Smooth muscle cell (in vitro differentiated cells): ENCODE measurements at regions not wholly inside any gene's neighbourhood (a gene's known extent, or its start where the extent isn't known, plus 50 kb on each side); places are given as distances from the start of the nearest gene placed in this dataset.

Experiments
- DNase-seq: peaks from one replicate; lab custom pipeline; 2025; ENCODE audit not compliant: unreplicated experiment; lab: John Stamatoyannopoulos, UW
- H2AFZ ChIP-seq: fragments of 200-600 bp; sonication (generic); 2 replicates; pipeline ENCODE4 v1.6.0; 2016; ENCODE audit warnings: antibody characterized with exemption, low read depth, mild to moderate bottlenecking
- H3F3A ChIP-seq: fragments of 200-600 bp; sonication (generic); 2 replicates; pipeline ENCODE4 v1.6.0; 2017; ENCODE audit warnings: antibody characterized with exemption, low read depth
- H3K27ac ChIP-seq: fragments of 200-600 bp; sonication (generic); 2 replicates; pipeline ENCODE4 v1.5.1; 2016; ENCODE audit warnings: low read depth, mild to moderate bottlenecking
- H3K27me3 ChIP-seq: fragments of 200-600 bp; sonication (generic); 2 replicates; pipeline ENCODE4 v1.6.1; 2016; ENCODE audit warnings: low read depth, mild to moderate bottlenecking
- H3K36me3 ChIP-seq: fragments of 200-600 bp; sonication (generic); 2 replicates; pipeline ENCODE4 v1.5.1; 2016; ENCODE audit warnings: low read depth
- H3K4me1 ChIP-seq: fragments of 200-600 bp; sonication (generic); 2 replicates; pipeline ENCODE4 v1.5.1; 2016; ENCODE audit warnings: low read depth
- H3K4me2 ChIP-seq: fragments of 200-600 bp; sonication (generic); 2 replicates; pipeline ENCODE4 v1.6.0; 2016; ENCODE audit warnings: mild to moderate bottlenecking
- H3K4me3 ChIP-seq: fragments of 200-600 bp; sonication (generic); 2 replicates; pipeline ENCODE4 v1.5.1; 2016; ENCODE audit warnings: mild to moderate bottlenecking
- H3K79me2 ChIP-seq: fragments of 200-600 bp; sonication (generic); 2 replicates; pipeline ENCODE4 v1.6.0; 2016; ENCODE audit warnings: low read depth, mild to moderate bottlenecking
- H3K9ac ChIP-seq: fragments of 200-600 bp; sonication (generic); 2 replicates; pipeline ENCODE4 v1.6.0; 2016; ENCODE audit warnings: low read depth
- H3K9me3 ChIP-seq: fragments of 200-600 bp; sonication (generic); replicated peaks from 2 replicates; pipeline ENCODE4 v1.5.1; 2016; ENCODE audit warnings: low read depth
- H4K20me1 ChIP-seq: fragments of 200-600 bp; sonication (generic); 2 replicates; pipeline ENCODE4 v1.6.0; 2016; ENCODE audit warnings: low read depth
- CTCF ChIP-seq: fragments of 200-600 bp; sonication (generic); IDR thresholded peaks from 2 replicates; pipeline ENCODE4 v1.5.1; 2017; ENCODE audit warnings: borderline replicate concordance, mild to moderate bottlenecking, antibody characterized with exemption; ENCODE audit not compliant: insufficient read depth, poor library complexity, severe bottlenecking
- WGBS: methylation state at CpG from one replicate; pipeline ENCODE4 v1.1.7; 2016; ENCODE audit warnings: low lambda C conversion rate; 5-methylcytosine and 5-hydroxymethylcytosine counted together

- WGBS = 80% methylated on average over 12 of the region's 12 CpGs
- no peak overlapping the region for H3K4me3 ChIP-seq
- no peak for DNase-seq
Observed at GRCh38 chrX:39721566-39722279, 376.0 kb downstream of the BCOR start.

GRCh38 chrX:39724544-39724943 is 373.2 kb downstream of the BCOR start:
- no peak for DNase-seq
- Histone ChIP-seq H3K27me3 (no peaks in the 10 kb centered on the region), H3K27ac (no peak overlapping the region), H2AFZ (no peak overlapping the region), H4K20me1 (no peaks in the 10 kb centered on the region), H3K9ac (no peak overlapping the region), H3K4me1 (no peaks in the 10 kb centered on the region), H3K36me3 (no peaks in the 10 kb centered on the region), H3F3A (peaks cover 24% of the 10 kb centered on the region), H3K4me2 (no peak overlapping the region), H3K4me3 (no peak overlapping the region), H3K79me2 (no peaks in the 10 kb centered on the region), H3K9me3 (no peaks in the 10 kb centered on the region)
- 58% methylated on average over 1 of the region's 1 CpG for WGBS
- no peak for TF ChIP-seq CTCF

More at GRCh38 chrX:39721566-39722279, 376.0 kb downstream of the BCOR start:
- no peaks in the 10 kb centered on the region for H4K20me1 ChIP-seq
- no peak for TF ChIP-seq CTCF
- no peak overlapping the region for H2AFZ ChIP-seq
- no peaks in the 10 kb centered on the region for H3K79me2 ChIP-seq
- no peaks in the 10 kb centered on the region for H3K36me3 ChIP-seq
- H3K4me1 ChIP-seq = no peaks in the 10 kb centered on the region
- H3K4me2 ChIP-seq = no peak overlapping the region
- no peak overlapping the region for H3K9ac ChIP-seq
- H3K9me3 ChIP-seq = no peaks in the 10 kb centered on the region
- no peak overlapping the region for H3K27ac ChIP-seq
- no peaks in the 10 kb centered on the region for H3K27me3 ChIP-seq
- peaks cover 4% of the 10 kb centered on the region for H3F3A ChIP-seq

GRCh38 chrX:39725114-39725513 is 372.6 kb downstream of the BCOR start:
- H3K27ac ChIP-seq = no peak overlapping the region
- H3K79me2 ChIP-seq = no peaks in the 10 kb centered on the region
- H3K9ac ChIP-seq = no peak overlapping the region
- no peak overlapping the region for H2AFZ ChIP-seq
- no peak for DNase-seq
- H3K36me3 ChIP-seq = no peaks in the 10 kb centered on the region
- H3K27me3 ChIP-seq = no peaks in the 10 kb centered on the region
- H4K20me1 ChIP-seq = no peaks in the 10 kb centered on the region
- H3K4me2 ChIP-seq = no peak overlapping the region
- peaks cover 5% of the 10 kb centered on the region for H3K4me1 ChIP-seq
- 98% methylated on average over 4 of the region's 4 CpGs for WGBS
- H3F3A ChIP-seq = peaks cover 30% of the 10 kb centered on the region
- H3K9me3 ChIP-seq = no peaks in the 10 kb centered on the region
- H3K4me3 ChIP-seq = no peak overlapping the region
- TF ChIP-seq CTCF = no peak

- Histone ChIP-seq H3K4me1 (peaks cover 10% of the 10 kb centered on the region), H3K9ac (peak overlapping the region; percentile 3), H3K9me3 (no peaks in the 10 kb centered on the region), H3K27me3 (no peaks in the 10 kb centered on the region), H3K27ac (peak overlapping the region; percentile 78), H3K36me3 (no peaks in the 10 kb centered on the region), H4K20me1 (no peaks in the 10 kb centered on the region), H3K79me2 (no peaks in the 10 kb centered on the region), H3K4me2 (peak overlapping the region; percentile 7), H3F3A (peaks cover 35% of the 10 kb centered on the region), H3K4me3 (no peak overlapping the region), H2AFZ (no peak overlapping the region)
- no peak for TF ChIP-seq CTCF
- 29% methylated on average over 13 of the region's 13 CpGs for WGBS
- DNase-seq = no peak
Observed at GRCh38 chrX:39725928-39726619, 371.7 kb downstream of the BCOR start.
